Calu3 (cell line): ENCODE measurements at regions not wholly inside any gene's neighbourhood (a gene's known extent, or its start where the extent isn't known, plus 50 kb on each side); places are given as distances from the start of the nearest gene placed in this dataset.

Source experiments
- BruUV-seq: library from RNA; stranded (reverse); fragments of 400-500 nt; replicated peaks from 2 replicates; lab custom pipeline; 2021; lab: Mats Ljungman, UMichigan
- CTCF ChIA-PET: fragments of 300-600 bp; sonication (Branson Sonifier 250); formaldehyde crosslinking; loops from one replicate; lab custom pipeline; 2022; ENCODE audit warnings: antibody characterized with exemption; lab: Charles Lee
- DNase-seq: peaks from one replicate; pipeline ENCODE4 v3.0.0; 2022
- H3K27ac Mint-ChIP-seq: one replicate; pipeline ENCODE4 v1.8.0; 2022; ENCODE audit warnings: mixed read lengths; ENCODE audit not compliant: unreplicated experiment
- H3K27me3 Mint-ChIP-seq: one replicate; pipeline ENCODE4 v1.8.0; 2022; ENCODE audit warnings: mixed read lengths; ENCODE audit not compliant: unreplicated experiment
- H3K36me3 Mint-ChIP-seq: one replicate; pipeline ENCODE4 v1.8.0; 2022; ENCODE audit warnings: mild to moderate bottlenecking, moderate library complexity, mixed read lengths; ENCODE audit not compliant: insufficient read depth, unreplicated experiment
- H3K4me1 Mint-ChIP-seq: one replicate; pipeline ENCODE4 v1.8.0; 2022; ENCODE audit warnings: mild to moderate bottlenecking, low read depth, mixed read lengths; ENCODE audit not compliant: unreplicated experiment
- H3K4me3 Mint-ChIP-seq: one replicate; pipeline ENCODE4 v1.8.0; 2022; ENCODE audit warnings: mild to moderate bottlenecking, low read depth, moderate library complexity, mixed read lengths; ENCODE audit not compliant: unreplicated experiment
- H3K9me3 Mint-ChIP-seq: one replicate; pipeline ENCODE4 v1.8.0; 2022; ENCODE audit warnings: low read depth, mixed read lengths; ENCODE audit not compliant: unreplicated experiment
- intact Hi-C: fragments of 100-400 bp; cut with micrococcal nuclease; formaldehyde crosslinking; loops from one replicate; pipeline ENCODE4 v1.10.0; 2022; ENCODE audit not compliant: unreplicated experiment
- TF ChIP-seq, protein P1 (sequence below): fragments of 200-600 bp; IDR thresholded peaks from one replicate; pipeline ENCODE4 v1.8.0; 2022; ENCODE audit warnings: antibody characterized with exemption; ENCODE audit not compliant: unreplicated experiment

GRCh38 chr11:93958991-93959390 lies 62.2 kb upstream of the HEPHL1 start:
- H3K36me3 Mint-ChIP-seq = no peaks in the 10 kb centered on the region
- H3K9me3 Mint-ChIP-seq = no peaks in the 10 kb centered on the region
- H3K27me3 Mint-ChIP-seq = peaks cover 17% of the 10 kb centered on the region

GRCh38 chr11:93959663-93960062 lies 61.5 kb upstream of the HEPHL1 start:
- BruUV-seq = no TSS peak
- no peak for DNase-seq
- Mint-ChIP-seq H3K27me3 (peaks cover 17% of the 10 kb centered on the region), H3K36me3 (no peaks in the 10 kb centered on the region), H3K9me3 (no peaks in the 10 kb centered on the region), H3K27ac (no peak overlapping the region), H3K4me1 (no peaks in the 10 kb centered on the region), H3K4me3 (no peak overlapping the region)
- CTCF ChIA-PET = no interaction called here
- TF ChIP-seq, protein P1, sequence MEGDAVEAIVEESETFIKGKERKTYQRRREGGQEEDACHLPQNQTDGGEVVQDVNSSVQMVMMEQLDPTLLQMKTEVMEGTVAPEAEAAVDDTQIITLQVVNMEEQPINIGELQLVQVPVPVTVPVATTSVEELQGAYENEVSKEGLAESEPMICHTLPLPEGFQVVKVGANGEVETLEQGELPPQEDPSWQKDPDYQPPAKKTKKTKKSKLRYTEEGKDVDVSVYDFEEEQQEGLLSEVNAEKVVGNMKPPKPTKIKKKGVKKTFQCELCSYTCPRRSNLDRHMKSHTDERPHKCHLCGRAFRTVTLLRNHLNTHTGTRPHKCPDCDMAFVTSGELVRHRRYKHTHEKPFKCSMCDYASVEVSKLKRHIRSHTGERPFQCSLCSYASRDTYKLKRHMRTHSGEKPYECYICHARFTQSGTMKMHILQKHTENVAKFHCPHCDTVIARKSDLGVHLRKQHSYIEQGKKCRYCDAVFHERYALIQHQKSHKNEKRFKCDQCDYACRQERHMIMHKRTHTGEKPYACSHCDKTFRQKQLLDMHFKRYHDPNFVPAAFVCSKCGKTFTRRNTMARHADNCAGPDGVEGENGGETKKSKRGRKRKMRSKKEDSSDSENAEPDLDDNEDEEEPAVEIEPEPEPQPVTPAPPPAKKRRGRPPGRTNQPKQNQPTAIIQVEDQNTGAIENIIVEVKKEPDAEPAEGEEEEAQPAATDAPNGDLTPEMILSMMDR = no peak
- intact Hi-C loops = no loop called here

More at GRCh38 chr11:93958991-93959390, 62.2 kb upstream of the HEPHL1 start:
- CTCF ChIA-PET = no interaction called here
- no peaks in the 10 kb centered on the region for H3K4me1 Mint-ChIP-seq
- no peak overlapping the region for H3K27ac Mint-ChIP-seq
- no TSS peak for BruUV-seq
- H3K4me3 Mint-ChIP-seq = no peak overlapping the region
- DNase-seq = no peak
- TF ChIP-seq, protein P1 = no peak
- intact Hi-C loops = no loop called here

DNA sequence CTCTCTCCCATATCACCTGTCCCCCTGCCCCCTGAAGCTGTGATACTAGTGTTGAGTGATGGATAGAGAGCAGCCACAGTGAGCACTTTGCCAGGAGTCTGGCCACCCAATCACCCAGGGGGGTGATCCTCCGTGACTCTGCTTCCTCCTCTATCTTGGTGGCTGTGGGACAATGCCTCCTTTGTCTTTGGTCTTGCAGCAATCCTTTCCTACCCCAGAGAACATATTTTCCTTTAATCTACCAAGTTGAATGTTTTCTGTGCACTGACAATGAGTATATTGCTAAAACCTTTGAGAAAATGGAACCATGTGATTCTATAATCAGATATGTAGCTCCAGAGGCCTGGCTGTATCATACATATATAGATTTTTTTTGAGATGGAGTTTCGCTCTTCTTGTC lies 58.1 kb upstream of the HEPHL1 start:
- Mint-ChIP-seq H3K4me3 (no peak overlapping the region), H3K36me3 (no peaks in the 10 kb centered on the region), H3K27me3 (peaks cover 6% of the 10 kb centered on the region), H3K27ac (no peak overlapping the region), H3K9me3 (no peaks in the 10 kb centered on the region), H3K4me1 (no peaks in the 10 kb centered on the region)
- TF ChIP-seq, protein P1 = no peak
- CTCF ChIA-PET = no interaction called here
- no peak for DNase-seq
- BruUV-seq = no TSS peak
- intact Hi-C loops = no loop called here

GRCh38 chr11:93967258-93967657 lies 53.9 kb upstream of the HEPHL1 start:
- Mint-ChIP-seq H3K4me3 (no peak overlapping the region), H3K36me3 (no peaks in the 10 kb centered on the region), H3K9me3 (no peaks in the 10 kb centered on the region), H3K4me1 (no peaks in the 10 kb centered on the region), H3K27ac (no peak overlapping the region), H3K27me3 (no peaks in the 10 kb centered on the region)
- CTCF ChIA-PET = interaction anchor here (0.7 kb wide), 1 partner anchor 145 kb away, joined by 5 read pairs; no protein-coding TSS in a partner anchor
- TF ChIP-seq, protein P1 = no peak
- DNase-seq = no peak
- BruUV-seq = no TSS peak
- intact Hi-C loops = no loop called here
